ENCODE measurements at regions not wholly inside any gene's neighbourhood (a gene's known extent, or its start where the extent isn't known, plus 50 kb on each side); places are given as distances from the start of the nearest gene placed in this dataset.

DNA sequence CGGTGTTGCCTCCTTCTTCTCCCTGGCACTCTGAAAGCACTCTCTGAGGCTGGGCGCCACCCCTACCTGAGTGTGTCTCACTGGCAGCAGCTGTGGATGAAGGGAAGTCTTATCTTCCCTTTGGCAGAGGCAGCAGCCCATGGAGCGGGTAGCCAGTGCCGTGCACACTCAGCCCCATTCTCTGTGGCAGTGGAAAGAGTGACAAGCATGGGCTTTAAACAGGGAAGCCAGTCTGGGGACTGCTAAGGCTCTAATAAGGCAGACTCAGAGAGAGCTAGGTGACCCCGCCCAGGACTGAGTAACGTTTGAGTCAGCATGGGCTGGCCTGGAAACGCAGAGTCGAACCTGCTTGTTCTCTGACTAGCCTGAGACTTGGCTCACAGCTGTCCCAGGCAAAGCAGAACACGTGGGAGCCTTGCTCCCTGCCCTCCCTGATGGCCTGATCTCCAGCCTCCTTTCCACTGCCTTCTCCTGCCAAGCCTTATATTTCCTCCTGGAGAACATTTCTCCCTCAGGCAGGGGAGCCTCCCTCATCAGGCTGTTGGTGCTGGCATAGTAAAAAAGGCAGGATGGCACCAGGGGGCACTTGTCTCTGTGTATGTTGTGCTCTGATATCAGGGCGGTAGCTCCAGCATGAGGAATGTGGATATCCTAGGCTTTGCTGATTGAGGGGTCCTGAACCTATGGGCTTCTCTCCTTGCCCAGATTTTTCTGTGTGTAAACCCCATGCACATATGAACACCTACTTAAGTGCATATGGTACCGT lies 93.9 kb upstream of the LGALSL start:
- 0 out of 2 replicates have a peak overlapping the region, but pooled peaks have one; percentile 22 for H3K27ac ChIP-seq
- TF ChIP-seq ZFX (IDR thresholded peaks at IDR 0.05; ENCODE audit: borderline replicate concordance) = no peak
- TF ChIP-seq, protein P1, sequence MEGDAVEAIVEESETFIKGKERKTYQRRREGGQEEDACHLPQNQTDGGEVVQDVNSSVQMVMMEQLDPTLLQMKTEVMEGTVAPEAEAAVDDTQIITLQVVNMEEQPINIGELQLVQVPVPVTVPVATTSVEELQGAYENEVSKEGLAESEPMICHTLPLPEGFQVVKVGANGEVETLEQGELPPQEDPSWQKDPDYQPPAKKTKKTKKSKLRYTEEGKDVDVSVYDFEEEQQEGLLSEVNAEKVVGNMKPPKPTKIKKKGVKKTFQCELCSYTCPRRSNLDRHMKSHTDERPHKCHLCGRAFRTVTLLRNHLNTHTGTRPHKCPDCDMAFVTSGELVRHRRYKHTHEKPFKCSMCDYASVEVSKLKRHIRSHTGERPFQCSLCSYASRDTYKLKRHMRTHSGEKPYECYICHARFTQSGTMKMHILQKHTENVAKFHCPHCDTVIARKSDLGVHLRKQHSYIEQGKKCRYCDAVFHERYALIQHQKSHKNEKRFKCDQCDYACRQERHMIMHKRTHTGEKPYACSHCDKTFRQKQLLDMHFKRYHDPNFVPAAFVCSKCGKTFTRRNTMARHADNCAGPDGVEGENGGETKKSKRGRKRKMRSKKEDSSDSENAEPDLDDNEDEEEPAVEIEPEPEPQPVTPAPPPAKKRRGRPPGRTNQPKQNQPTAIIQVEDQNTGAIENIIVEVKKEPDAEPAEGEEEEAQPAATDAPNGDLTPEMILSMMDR (IDR thresholded peaks at IDR 0.05) = peak; percentile 19; the same call in 1 of the 2 replicates

DNA sequence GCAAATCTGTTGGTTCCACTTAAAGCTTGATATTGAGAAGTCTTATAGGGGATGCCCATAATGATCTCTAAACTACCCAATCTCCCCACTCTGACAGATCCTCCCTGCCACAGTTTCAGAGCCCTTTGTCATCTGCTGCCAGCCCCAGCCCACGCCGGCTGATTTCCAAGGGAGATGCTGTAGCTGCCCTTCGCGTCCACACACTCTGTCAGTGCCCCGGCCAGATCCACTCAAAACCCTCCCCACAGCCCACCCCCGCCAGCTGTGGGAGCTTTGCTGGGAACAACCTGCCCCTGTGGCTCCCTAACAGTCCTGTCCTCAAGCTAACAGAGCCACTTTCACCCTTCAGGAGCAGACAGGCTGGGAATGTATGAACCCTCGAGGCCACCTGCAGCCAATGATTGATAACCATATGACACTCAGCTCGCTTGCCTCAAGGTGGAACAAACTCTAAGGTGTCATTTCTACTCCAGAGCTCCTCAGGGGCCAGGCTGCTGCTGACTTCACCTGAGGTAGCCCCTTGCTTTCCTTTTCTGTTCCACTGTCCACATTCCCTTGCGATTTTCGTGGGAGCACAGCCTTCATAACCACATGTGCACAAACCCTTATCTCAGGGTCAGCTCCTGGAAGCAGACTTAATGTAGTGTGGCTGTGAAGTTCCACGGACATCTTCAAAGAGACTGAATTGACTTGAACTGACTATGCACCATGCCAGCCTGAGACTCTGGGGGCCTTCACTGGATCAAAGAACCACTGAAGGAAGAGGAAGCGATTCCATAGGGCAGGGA lies 92.6 kb upstream of the LGALSL start:
- no peak for TF ChIP-seq ZFX (IDR thresholded peaks at IDR 0.05; ENCODE audit: borderline replicate concordance)
- TF ChIP-seq, protein P1 (IDR thresholded peaks at IDR 0.05) = no peak
- no peak overlapping the region for H3K27ac ChIP-seq

DNA sequence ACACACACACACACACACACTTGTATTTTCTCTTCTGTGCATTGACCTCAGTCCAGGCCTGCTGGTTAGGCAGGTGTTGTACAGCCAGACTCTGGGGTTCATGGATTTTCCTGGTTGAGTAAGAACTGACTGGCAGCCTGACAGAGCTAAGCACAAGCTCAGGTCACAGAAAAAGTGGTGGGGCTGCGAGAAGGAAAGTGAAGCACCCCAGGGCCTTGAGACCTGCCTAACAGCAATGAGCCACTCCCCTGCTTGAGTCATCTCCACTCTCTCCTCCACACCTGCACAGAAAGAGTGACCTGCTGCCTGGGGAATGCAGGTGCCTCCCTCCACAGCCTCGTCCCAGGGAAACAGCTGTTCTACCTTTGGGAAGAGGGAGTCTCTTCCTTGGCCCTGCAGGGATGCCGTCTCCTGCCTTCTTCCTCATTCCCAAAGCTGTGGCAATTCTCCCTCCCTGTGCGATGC lies 91.4 kb upstream of the LGALSL start:
- H3K27ac ChIP-seq = no peak overlapping the region
- no peak for TF ChIP-seq ZFX (IDR thresholded peaks at IDR 0.05; ENCODE audit: borderline replicate concordance)
- TF ChIP-seq, protein P1 (IDR thresholded peaks at IDR 0.05) = no peak

GRCh38 chr2:64363140-64363539 lies 90.8 kb upstream of the LGALSL start:
- no peak for TF ChIP-seq ZFX (IDR thresholded peaks at IDR 0.05; ENCODE audit: borderline replicate concordance)
- TF ChIP-seq, protein P1 (IDR thresholded peaks at IDR 0.05) = no peak
- H3K27ac ChIP-seq = no peak overlapping the region

DNA sequence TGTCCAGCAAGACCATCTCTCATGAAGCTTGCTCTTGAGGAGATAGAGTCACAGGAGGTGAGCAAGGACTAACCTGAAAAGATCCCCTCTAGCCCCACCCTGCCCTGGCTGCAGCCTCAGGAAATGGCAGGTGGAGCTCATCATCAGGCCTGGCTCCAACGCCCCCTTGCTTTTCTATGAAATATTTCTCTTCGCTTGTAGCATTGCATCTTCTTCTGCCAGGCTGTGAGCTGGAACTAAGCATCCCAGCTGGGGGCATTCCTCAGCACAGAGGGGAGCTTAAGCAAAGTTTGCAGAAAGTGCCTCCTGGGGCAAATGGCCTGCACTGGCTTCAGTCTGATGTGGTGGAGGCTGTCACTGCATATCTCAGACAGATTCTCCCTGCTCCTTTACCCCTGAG lies 90.1 kb upstream of the LGALSL start:
- TF ChIP-seq ZFX (IDR thresholded peaks at IDR 0.05; ENCODE audit: borderline replicate concordance) = no peak
- TF ChIP-seq, protein P1 (IDR thresholded peaks at IDR 0.05) = no peak
- H3K27ac ChIP-seq = no peak overlapping the region

DNA sequence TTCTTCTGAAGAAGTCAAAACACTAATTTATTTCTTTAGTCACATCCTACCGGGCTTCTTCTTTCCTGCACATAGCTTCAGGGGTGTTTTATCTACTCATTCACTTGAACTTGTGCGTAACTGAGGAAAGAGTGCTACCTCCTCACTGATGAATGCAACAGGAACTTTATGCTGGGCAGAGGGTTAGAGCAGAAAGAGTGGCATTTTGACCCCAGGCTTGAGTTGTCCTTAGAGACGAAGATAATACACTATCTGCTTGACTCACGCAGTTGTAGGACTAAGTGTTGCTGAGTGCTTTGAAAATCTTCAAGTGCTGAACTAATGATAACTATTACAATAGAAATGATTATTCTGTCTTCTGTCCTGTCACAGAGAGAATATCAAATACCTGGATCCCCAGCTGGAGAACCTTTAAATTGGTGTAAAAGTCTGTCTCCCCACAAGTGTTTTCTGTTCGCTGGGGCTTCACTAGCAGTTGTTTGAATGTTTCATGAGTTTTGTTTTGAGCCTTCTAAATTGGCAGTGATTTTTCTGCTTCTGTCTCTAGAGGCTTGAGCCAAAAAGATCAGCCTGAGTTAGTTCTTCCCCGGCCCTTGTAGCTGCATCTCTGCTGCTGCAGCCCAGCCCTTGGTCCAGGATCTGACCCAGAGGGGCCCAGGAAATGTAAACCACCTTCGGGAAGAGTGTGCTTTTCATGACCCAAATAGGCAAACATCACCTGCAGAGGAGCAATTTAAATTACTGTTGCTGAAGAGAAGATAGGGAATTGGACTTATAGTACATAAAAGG lies 86.3 kb upstream of the LGALSL start:
- TF ChIP-seq, protein P1 (IDR thresholded peaks at IDR 0.05) = no peak
- TF ChIP-seq ZFX (IDR thresholded peaks at IDR 0.05; ENCODE audit: borderline replicate concordance) = no peak
- H3K27ac ChIP-seq = no peak overlapping the region

Measured in 22Rv1 (cell line).